ENCODE measurements at regions not wholly inside any gene's neighbourhood (a gene's known extent, or its start where the extent isn't known, plus 50 kb on each side); places are given as distances from the start of the nearest gene placed in this dataset.

GRCh38 chr3:20945892-20946291, 759.9 kb upstream of the SGO1 start:
- TF ChIP-seq ZFP30 (CRISPR knock-in tag; IDR thresholded peaks at IDR 0.05) (no peak), ZNF70 (CRISPR knock-in tag; IDR thresholded peaks at IDR 0.05) (no peak), TOX (CRISPR knock-in tag; IDR thresholded peaks at IDR 0.05; ENCODE audit: borderline replicate concordance) (no peak), GLIS3 (CRISPR knock-in tag; IDR thresholded peaks at IDR 0.05) (no peak), ZC3H10 (CRISPR knock-in tag; IDR thresholded peaks at IDR 0.05) (no peak), ZFP3 (CRISPR knock-in tag; IDR thresholded peaks at IDR 0.05) (no peak), POU6F1 (CRISPR knock-in tag; IDR thresholded peaks at IDR 0.05; ENCODE audit: borderline replicate concordance, low read depth) (no peak), ZNF8 (CRISPR knock-in tag; IDR thresholded peaks at IDR 0.05) (no peak), ISL1 (CRISPR knock-in tag; IDR thresholded peaks at IDR 0.05) (no peak), ESRRG (CRISPR knock-in tag; IDR thresholded peaks at IDR 0.05) (no peak), PATZ1 (CRISPR knock-in tag; IDR thresholded peaks at IDR 0.05; ENCODE audit: borderline replicate concordance) (no peak), RARB (CRISPR knock-in tag; IDR thresholded peaks at IDR 0.05) (no peak), ARNTL (CRISPR knock-in tag; IDR thresholded peaks at IDR 0.05; ENCODE audit: borderline replicate concordance, low read depth) (no peak), TSHZ2 (CRISPR knock-in tag; IDR thresholded peaks at IDR 0.05) (no peak), CREB5 (CRISPR knock-in tag; IDR thresholded peaks at IDR 0.05; ENCODE audit: low read depth) (no peak), PPARA (CRISPR knock-in tag; IDR thresholded peaks at IDR 0.05; ENCODE audit: borderline replicate concordance) (no peak), SNAI2 (CRISPR knock-in tag; IDR thresholded peaks at IDR 0.05) (no peak), CSDC2 (CRISPR knock-in tag; IDR thresholded peaks at IDR 0.05) (no peak), CSRNP3 (CRISPR knock-in tag; IDR thresholded peaks at IDR 0.05) (no peak)
- ATAC-seq, result no peak

- TF ChIP-seq RARB (CRISPR knock-in tag; IDR thresholded peaks at IDR 0.05) (no peak), ZNF8 (CRISPR knock-in tag; IDR thresholded peaks at IDR 0.05) (no peak)
- peak; percentile 66 for ATAC-seq
Observed at GRCh38 chr3:20935791-20936190, 749.8 kb upstream of the SGO1 start.

GRCh38 chr3:20931834-20932233, 745.8 kb upstream of the SGO1 start:
- no peak for ATAC-seq
- TF ChIP-seq ZNF70 (CRISPR knock-in tag; IDR thresholded peaks at IDR 0.05), result no peak

- TF ChIP-seq BACH2 (CRISPR knock-in tag; IDR thresholded peaks at IDR 0.05; ENCODE audit: borderline replicate concordance) (no peak), CREB5 (CRISPR knock-in tag; IDR thresholded peaks at IDR 0.05; ENCODE audit: low read depth) (no peak), PATZ1 (CRISPR knock-in tag; IDR thresholded peaks at IDR 0.05; ENCODE audit: borderline replicate concordance) (no peak), OSR1 (CRISPR knock-in tag; IDR thresholded peaks at IDR 0.05) (no peak), TOX (CRISPR knock-in tag; IDR thresholded peaks at IDR 0.05; ENCODE audit: borderline replicate concordance) (no peak), ZNF8 (CRISPR knock-in tag; IDR thresholded peaks at IDR 0.05) (no peak), ISL1 (CRISPR knock-in tag; IDR thresholded peaks at IDR 0.05) (no peak), ESRRG (CRISPR knock-in tag; IDR thresholded peaks at IDR 0.05) (no peak), TCF4 (CRISPR knock-in tag; IDR thresholded peaks at IDR 0.05; ENCODE audit: borderline replicate concordance) (no peak), GLIS3 (CRISPR knock-in tag; IDR thresholded peaks at IDR 0.05) (no peak), POU6F1 (CRISPR knock-in tag; IDR thresholded peaks at IDR 0.05; ENCODE audit: borderline replicate concordance, low read depth) (no peak), ZC3H10 (CRISPR knock-in tag; IDR thresholded peaks at IDR 0.05) (no peak)
- ATAC-seq, result no peak
Observed at GRCh38 chr3:20930034-20930433, 744.0 kb upstream of the SGO1 start.

Data from SK-N-SH treated with all-trans-retinoic acid at 6 μM for 48 hours (cell line).